ENCODE measurements at regions not wholly inside any gene's neighbourhood (a gene's known extent, or its start where the extent isn't known, plus 50 kb on each side); places are given as distances from the start of the nearest gene placed in this dataset.

- Histone ChIP-seq H4K20me1 (ENCODE audit: insufficient read depth, low read length) (no peaks in the 10 kb centered on the region), H3K27ac (ENCODE audit: low read depth, low read length, poor library complexity, severe bottlenecking) (no peak overlapping the region), H3K4me2 (ENCODE audit: low read length) (no peak overlapping the region), H3K36me3 (ENCODE audit: insufficient read depth, low read length) (no peaks in the 10 kb centered on the region), H3K9me3 (ENCODE audit: low read length) (no peaks in the 10 kb centered on the region), H3K4me1 (ENCODE audit: insufficient read depth, low read length, poor library complexity, severe bottlenecking) (no peaks in the 10 kb centered on the region), H3K4me3 (ENCODE audit: low read depth, low read length, poor library complexity, severe bottlenecking) (no peak overlapping the region), H3K79me2 (ENCODE audit: insufficient read depth, low read depth, low read length) (no peaks in the 10 kb centered on the region), H2AFZ (ENCODE audit: low read length) (no peak overlapping the region), H3K9me2 (ENCODE audit: insufficient read depth, low read length) (no peaks in the 10 kb centered on the region)
- intact Hi-C loops (cut with micrococcal nuclease; ENCODE audit: unreplicated experiment), result no loop called here
- CTCF ChIA-PET (ENCODE audit: unreplicated experiment), result no interaction called here
- POLR2A ChIA-PET, result no interaction called here
- no peak for DNase-seq (ENCODE audit: low spot score)
- BruUV-seq (replicated peaks), result no TSS peak
- no peak for TF ChIP-seq EZH2phosphoT487 (IDR thresholded peaks at IDR 0.05; ENCODE audit: borderline replicate concordance, low read depth, low read length)
- no peak for TF ChIP-seq CTCF (conservative IDR thresholded peaks at IDR 0.05; ENCODE audit: low read length)
Observed at GRCh38 chr5:166074582-166075481, 2216.6 kb upstream of the WWC1 start.

GRCh38 chr5:166083183-166083959, 2208.1 kb upstream of the WWC1 start:
- H3K9me3 ChIP-seq (ENCODE audit: low read length), result no peaks in the 10 kb centered on the region
- CTCF ChIA-PET (ENCODE audit: unreplicated experiment), result no interaction called here
- no peak overlapping the region for H3K4me2 ChIP-seq (ENCODE audit: low read length)
- no peak overlapping the region for H3K4me3 ChIP-seq (ENCODE audit: low read depth, low read length, poor library complexity, severe bottlenecking)
- no peaks in the 10 kb centered on the region for H3K9me2 ChIP-seq (ENCODE audit: insufficient read depth, low read length)
- H3K36me3 ChIP-seq (ENCODE audit: insufficient read depth, low read length), result no peaks in the 10 kb centered on the region
- intact Hi-C loops (cut with micrococcal nuclease; ENCODE audit: unreplicated experiment), result no loop called here
- no peak for DNase-seq (ENCODE audit: low spot score)
- no TSS peak for BruUV-seq (replicated peaks)
- no peaks in the 10 kb centered on the region for H4K20me1 ChIP-seq (ENCODE audit: insufficient read depth, low read length)
- no peaks in the 10 kb centered on the region for H3K79me2 ChIP-seq (ENCODE audit: insufficient read depth, low read depth, low read length)
- H2AFZ ChIP-seq (ENCODE audit: low read length), result no peak overlapping the region
- TF ChIP-seq EZH2phosphoT487 (IDR thresholded peaks at IDR 0.05; ENCODE audit: borderline replicate concordance, low read depth, low read length), result no peak
- TF ChIP-seq CTCF (conservative IDR thresholded peaks at IDR 0.05; ENCODE audit: low read length), result no peak
- H3K27ac ChIP-seq (ENCODE audit: low read depth, low read length, poor library complexity, severe bottlenecking), result no peak overlapping the region
- no peaks in the 10 kb centered on the region for H3K4me1 ChIP-seq (ENCODE audit: insufficient read depth, low read length, poor library complexity, severe bottlenecking)
- POLR2A ChIA-PET, result no interaction called here
